ENCODE measurements at regions not wholly inside any gene's neighbourhood (a gene's known extent, or its start where the extent isn't known, plus 50 kb on each side); places are given as distances from the start of the nearest gene placed in this dataset.

- Histone ChIP-seq H3K4me2 (ENCODE audit: insufficient read depth, low read length, poor library complexity, severe bottlenecking) (no peak overlapping the region), H2BK120ac (ENCODE audit: low read depth, low read length) (no peak overlapping the region), H3K36me3 (replicated peaks in 1 of 2; ENCODE audit: control insufficient read depth in 2 of 2, insufficient read depth in 2 of 2, low read length in 2 of 2) (no peaks in the 10 kb centered on the region), H3K27me3 (ENCODE audit: control insufficient read depth in 3 of 3, insufficient read depth in 3 of 3, low read depth in 1 of 3, low read length in 3 of 3) (no peaks in the 10 kb centered on the region), H2BK15ac (ENCODE audit: low read length) (no peak overlapping the region), H4K8ac (ENCODE audit: low read depth, low read length) (no peak overlapping the region), H2AFZ (ENCODE audit: low read length) (no peak overlapping the region), H3K4me1 (ENCODE audit: control insufficient read depth in 2 of 2, insufficient read depth in 1 of 2, low read depth in 1 of 2, low read length in 2 of 2) (peaks cover 7 to 11% of the 10 kb centered on the region in 2 donors), H3K27ac (replicated peaks; ENCODE audit: low read length) (no peak overlapping the region), H3K23ac (ENCODE audit: low read depth, low read length, poor library complexity) (no peak overlapping the region), H2BK12ac (ENCODE audit: low read length) (no peak overlapping the region), H2BK5ac (ENCODE audit: low read length) (no peak overlapping the region), H3K9me3 (replicated peaks in 1 of 2; ENCODE audit: control insufficient read depth in 2 of 2, insufficient read depth in 1 of 2, low read depth in 1 of 2, low read length in 2 of 2) (peaks cover 0 to 2% of the 10 kb centered on the region in 2 donors), H3K9ac (ENCODE audit: low read depth, low read length, poor library complexity) (no peak overlapping the region), H3K18ac (ENCODE audit: low read length) (no peak overlapping the region), H3K79me1 (ENCODE audit: low read depth, low read length) (no peaks in the 10 kb centered on the region), H3K4ac (ENCODE audit: low read length) (no peak overlapping the region), H4K91ac (ENCODE audit: low read depth, low read length, poor library complexity) (no peak overlapping the region), H2AK5ac (ENCODE audit: low read depth, low read length) (no peak overlapping the region), H3K4me3 (ENCODE audit: low read length in 2 of 2) (no peak overlapping the region), H3K14ac (ENCODE audit: low read length) (no peak overlapping the region)
- DNase-seq (ENCODE audit: low spot score), result no peak
- WGBS, 2 donors (ENCODE audit: extremely low coverage in 2 of 2, insufficient read length in 2 of 2, insufficient replicate concordance in 1 of 2), result no CpG with 5 or more reads among the region's 5 CpGs
Observed at GRCh38 chr5:93346301-93346700, 234.7 kb downstream of the NR2F1-AS1 start.

- no CpG with 5 or more reads among the region's 3 CpGs for WGBS, 2 donors (ENCODE audit: extremely low coverage in 2 of 2, insufficient read length in 2 of 2, insufficient replicate concordance in 1 of 2)
- H3K4me3 ChIP-seq (ENCODE audit: low read length in 2 of 2), result no peak overlapping the region
- H3K36me3 ChIP-seq (replicated peaks in 1 of 2; ENCODE audit: control insufficient read depth in 2 of 2, insufficient read depth in 2 of 2, low read length in 2 of 2), result no peaks in the 10 kb centered on the region
- no peak for DNase-seq (ENCODE audit: low spot score)
- no peak overlapping the region for H4K91ac ChIP-seq (ENCODE audit: low read depth, low read length, poor library complexity)
- peaks cover 0 to 2% of the 10 kb centered on the region in 2 donors for H3K9me3 ChIP-seq (replicated peaks in 1 of 2; ENCODE audit: control insufficient read depth in 2 of 2, insufficient read depth in 1 of 2, low read depth in 1 of 2, low read length in 2 of 2)
- H3K79me1 ChIP-seq (ENCODE audit: low read depth, low read length), result no peaks in the 10 kb centered on the region
- peaks cover 5 to 9% of the 10 kb centered on the region in 2 donors for H3K4me1 ChIP-seq (ENCODE audit: control insufficient read depth in 2 of 2, insufficient read depth in 1 of 2, low read depth in 1 of 2, low read length in 2 of 2)
- H3K18ac ChIP-seq (ENCODE audit: low read length), result no peak overlapping the region
- no peak overlapping the region for H2BK5ac ChIP-seq (ENCODE audit: low read length)
- no peaks in the 10 kb centered on the region for H3K27me3 ChIP-seq (ENCODE audit: control insufficient read depth in 3 of 3, insufficient read depth in 3 of 3, low read depth in 1 of 3, low read length in 3 of 3)
- H3K27ac ChIP-seq (replicated peaks; ENCODE audit: low read length), result no peak overlapping the region
- no peak overlapping the region for H3K4me2 ChIP-seq (ENCODE audit: insufficient read depth, low read length, poor library complexity, severe bottlenecking)
- no peak overlapping the region for H3K14ac ChIP-seq (ENCODE audit: low read length)
- no peak overlapping the region for H2AK5ac ChIP-seq (ENCODE audit: low read depth, low read length)
- no peak overlapping the region for H3K9ac ChIP-seq (ENCODE audit: low read depth, low read length, poor library complexity)
- no peak overlapping the region for H2BK12ac ChIP-seq (ENCODE audit: low read length)
- no peak overlapping the region for H2BK15ac ChIP-seq (ENCODE audit: low read length)
- H3K4ac ChIP-seq (ENCODE audit: low read length), result no peak overlapping the region
- no peak overlapping the region for H4K8ac ChIP-seq (ENCODE audit: low read depth, low read length)
- no peak overlapping the region for H2BK120ac ChIP-seq (ENCODE audit: low read depth, low read length)
- no peak overlapping the region for H2AFZ ChIP-seq (ENCODE audit: low read length)
- no peak overlapping the region for H3K23ac ChIP-seq (ENCODE audit: low read depth, low read length, poor library complexity)
Observed at GRCh38 chr5:93343570-93343969, 237.4 kb downstream of the NR2F1-AS1 start.

GRCh38 chr5:93342563-93343061 lies 238.4 kb downstream of the NR2F1-AS1 start:
- Histone ChIP-seq H3K23ac (ENCODE audit: low read depth, low read length, poor library complexity) (no peak overlapping the region), H4K8ac (ENCODE audit: low read depth, low read length) (no peak overlapping the region), H3K4me1 (ENCODE audit: control insufficient read depth in 2 of 2, insufficient read depth in 1 of 2, low read depth in 1 of 2, low read length in 2 of 2) (peaks cover 2 to 6% of the 10 kb centered on the region in 2 donors), H2BK5ac (ENCODE audit: low read length) (no peak overlapping the region), H3K4me2 (ENCODE audit: insufficient read depth, low read length, poor library complexity, severe bottlenecking) (no peak overlapping the region), H3K18ac (ENCODE audit: low read length) (no peak overlapping the region), H2AK5ac (ENCODE audit: low read depth, low read length) (no peak overlapping the region), H3K9me3 (replicated peaks in 1 of 2; ENCODE audit: control insufficient read depth in 2 of 2, insufficient read depth in 1 of 2, low read depth in 1 of 2, low read length in 2 of 2) (no peaks in the 10 kb centered on the region), H3K79me1 (ENCODE audit: low read depth, low read length) (no peaks in the 10 kb centered on the region), H3K27ac (replicated peaks; ENCODE audit: low read length) (no peak overlapping the region), H3K4me3 (ENCODE audit: low read length in 2 of 2) (no peak overlapping the region), H2BK15ac (ENCODE audit: low read length) (no peak overlapping the region), H4K91ac (ENCODE audit: low read depth, low read length, poor library complexity) (peak overlapping the region; percentile 19), H3K36me3 (replicated peaks in 1 of 2; ENCODE audit: control insufficient read depth in 2 of 2, insufficient read depth in 2 of 2, low read length in 2 of 2) (no peaks in the 10 kb centered on the region), H2AFZ (ENCODE audit: low read length) (no peak overlapping the region), H2BK12ac (ENCODE audit: low read length) (no peak overlapping the region), H3K9ac (ENCODE audit: low read depth, low read length, poor library complexity) (no peak overlapping the region), H3K27me3 (ENCODE audit: control insufficient read depth in 3 of 3, insufficient read depth in 3 of 3, low read depth in 1 of 3, low read length in 3 of 3) (no peaks in the 10 kb centered on the region), H3K14ac (ENCODE audit: low read length) (no peak overlapping the region), H3K4ac (ENCODE audit: low read length) (no peak overlapping the region), H2BK120ac (ENCODE audit: low read depth, low read length) (no peak overlapping the region)
- DNase-seq (ENCODE audit: low spot score), result no peak
- WGBS, 2 donors (ENCODE audit: extremely low coverage in 2 of 2, insufficient read length in 2 of 2, insufficient replicate concordance in 1 of 2), result no CpG with 5 or more reads among the region's 6 CpGs

GRCh38 chr5:93340881-93341280 lies 240.1 kb downstream of the NR2F1-AS1 start:
- no peak overlapping the region for H3K23ac ChIP-seq (ENCODE audit: low read depth, low read length, poor library complexity)
- no peak overlapping the region for H2BK5ac ChIP-seq (ENCODE audit: low read length)
- no peaks in the 10 kb centered on the region for H3K79me1 ChIP-seq (ENCODE audit: low read depth, low read length)
- H3K27me3 ChIP-seq (ENCODE audit: control insufficient read depth in 3 of 3, insufficient read depth in 3 of 3, low read depth in 1 of 3, low read length in 3 of 3), result no peaks in the 10 kb centered on the region
- H3K9ac ChIP-seq (ENCODE audit: low read depth, low read length, poor library complexity), result no peak overlapping the region
- no peak overlapping the region for H3K4me3 ChIP-seq (ENCODE audit: low read length in 2 of 2)
- no CpG with 5 or more reads among the region's 5 CpGs for WGBS, 2 donors (ENCODE audit: extremely low coverage in 2 of 2, insufficient read length in 2 of 2, insufficient replicate concordance in 1 of 2)
- H3K4me1 ChIP-seq (ENCODE audit: control insufficient read depth in 2 of 2, insufficient read depth in 1 of 2, low read depth in 1 of 2, low read length in 2 of 2), result peaks cover 2 to 6% of the 10 kb centered on the region in 2 donors
- no peak overlapping the region for H2BK120ac ChIP-seq (ENCODE audit: low read depth, low read length)
- H3K18ac ChIP-seq (ENCODE audit: low read length), result no peak overlapping the region
- H2BK12ac ChIP-seq (ENCODE audit: low read length), result no peak overlapping the region
- no peak overlapping the region for H3K14ac ChIP-seq (ENCODE audit: low read length)
- no peak overlapping the region for H2AFZ ChIP-seq (ENCODE audit: low read length)
- no peak for DNase-seq (ENCODE audit: low spot score)
- no peak overlapping the region for H2AK5ac ChIP-seq (ENCODE audit: low read depth, low read length)
- no peak overlapping the region for H4K8ac ChIP-seq (ENCODE audit: low read depth, low read length)
- no peak overlapping the region for H2BK15ac ChIP-seq (ENCODE audit: low read length)
- no peak overlapping the region for H3K4ac ChIP-seq (ENCODE audit: low read length)
- H3K9me3 ChIP-seq (replicated peaks in 1 of 2; ENCODE audit: control insufficient read depth in 2 of 2, insufficient read depth in 1 of 2, low read depth in 1 of 2, low read length in 2 of 2), result no peaks in the 10 kb centered on the region
- H3K36me3 ChIP-seq (replicated peaks in 1 of 2; ENCODE audit: control insufficient read depth in 2 of 2, insufficient read depth in 2 of 2, low read length in 2 of 2), result no peaks in the 10 kb centered on the region
- H3K27ac ChIP-seq (replicated peaks; ENCODE audit: low read length), result no peak overlapping the region
- H3K4me2 ChIP-seq (ENCODE audit: insufficient read depth, low read length, poor library complexity, severe bottlenecking), result no peak overlapping the region
- H4K91ac ChIP-seq (ENCODE audit: low read depth, low read length, poor library complexity), result no peak overlapping the region

Measured in neuronal stem cell (in vitro differentiated cells).